Breast epithelium (tissue), 4 donors: ENCODE measurements at regions not wholly inside any gene's neighbourhood (a gene's known extent, or its start where the extent isn't known, plus 50 kb on each side); places are given as distances from the start of the nearest gene placed in this dataset.
"Not testable (repeated sequence)": the region's sequence is repeated elsewhere in the genome, so short reads cannot be mapped to it uniquely, and the experiment has no call there.

Experiments used
- DNase-seq, 2 donors: peaks; one replicate each; pipeline ENCODE4 v3.0.0-alpha.2; 2019; ENCODE audit warnings: low spot score in 2 of 2
- H3K27ac ChIP-seq, 2 donors: fragments of 200-600 bp; sonication (generic) in 1 of 2; one replicate each; pipeline ENCODE4 v1.5.1; 2016 to 2019; ENCODE audit warnings: mild to moderate bottlenecking in 1 of 2
- H3K27me3 ChIP-seq, 2 donors: fragments of 200-600 bp; sonication (generic) in 1 of 2; one replicate each; pipeline versions ENCODE4 v1.5.1 to v1.6.0; 2017 to 2019; ENCODE audit warnings: control low read depth in 1 of 2, mild to moderate bottlenecking in 1 of 2
- H3K36me3 ChIP-seq: fragments of 200-600 bp; one replicate; pipeline ENCODE4 v1.5.1; 2019
- H3K4me1 ChIP-seq, 2 donors: fragments of 200-600 bp; sonication (generic); one replicate each; pipeline ENCODE4 v1.5.1; 2016 to 2019; ENCODE audit warnings: control low read depth in 1 of 2
- H3K4me3 ChIP-seq, 3 donors: fragments of 200-600 bp; sonication (generic); 1 replicate in 2 of 3; 2 replicates in 1 of 3; pipeline ENCODE4 v1.5.1; 2016 to 2019; ENCODE audit warnings: mild to moderate bottlenecking in 3 of 3, moderate library complexity in 2 of 3
- H3K9me3 ChIP-seq, 2 donors: fragments of 200-600 bp; sonication (generic) in 1 of 2; one replicate each; pipeline ENCODE4 v1.5.1; 2016 to 2019; ENCODE audit warnings: control low read depth in 1 of 2
- CTCF ChIP-seq, 3 donors: fragments of 450-650 bp; IDR thresholded peaks; one replicate each; pipeline ENCODE4 v1.5.1; 2016 to 2017; ENCODE audit warnings: antibody characterized with exemption in 3 of 3, mild to moderate bottlenecking in 3 of 3, moderate library complexity in 3 of 3
- POLR2A ChIP-seq: fragments of 450-650 bp; IDR thresholded peaks from one replicate; pipeline ENCODE4 v1.6.1; 2016; ENCODE audit warnings: antibody characterized with exemption, mild to moderate bottlenecking, moderate library complexity
- POLR2AphosphoS5 ChIP-seq, 3 donors: sonication (generic); formaldehyde crosslinking; IDR thresholded peaks; one replicate each; pipeline ENCODE4 v1.6.1; 2017; ENCODE audit warnings: antibody characterized with exemption in 3 of 3
- intact Hi-C: fragments of 100-400 bp; cut with DNase I; formaldehyde crosslinking; loops from one replicate; pipeline ENCODE4 v1.15.1; 2023; ENCODE audit warnings: low total_unique reads

GRCh38 chr1:219863816-219864215, 64.5 kb downstream of the SLC30A10 start:
- intact Hi-C loops, DNase-seq: not testable (repeated sequence)

GRCh38 chr1:219862366-219862765, 66.0 kb downstream of the SLC30A10 start:
- H3K27me3 ChIP-seq: peaks cover 0 to 6% of the 10 kb centered on the region in 2 donors
- no peak for DNase-seq
- no peak for TF ChIP-seq POLR2AphosphoS5 (IDR thresholded peaks at IDR 0.05)
- TF ChIP-seq POLR2A: no peak
- TF ChIP-seq CTCF (IDR thresholded peaks at IDR 0.05): no peak
- H3K36me3 ChIP-seq: no peaks in the 10 kb centered on the region
- no peak overlapping the region for H3K27ac ChIP-seq
- H3K9me3 ChIP-seq: no peaks in the 10 kb centered on the region
- H3K4me3 ChIP-seq: no peak overlapping the region
- H3K4me1 ChIP-seq: no peaks in the 10 kb centered on the region
- intact Hi-C loops: no loop called here

More at GRCh38 chr1:219863816-219864215, 64.5 kb downstream of the SLC30A10 start:
- not testable (repeated sequence) for H3K4me1 ChIP-seq, H3K36me3 ChIP-seq, H3K4me3 ChIP-seq, H3K27ac ChIP-seq, H3K27me3 ChIP-seq, H3K9me3 ChIP-seq

GRCh38 chr1:219858980-219859379, 69.4 kb downstream of the SLC30A10 start:
- DNase-seq: no peak
- H3K36me3 ChIP-seq: no peaks in the 10 kb centered on the region
- no peak overlapping the region for H3K4me3 ChIP-seq
- H3K27me3 ChIP-seq: peaks cover 0 to 6% of the 10 kb centered on the region in 2 donors
- intact Hi-C loops: no loop called here
- TF ChIP-seq CTCF (IDR thresholded peaks at IDR 0.05): no peak
- no peak for TF ChIP-seq POLR2AphosphoS5 (IDR thresholded peaks at IDR 0.05)
- no peak for TF ChIP-seq POLR2A
- no peaks in the 10 kb centered on the region for H3K4me1 ChIP-seq
- H3K9me3 ChIP-seq: peaks cover 0 to 3% of the 10 kb centered on the region in 2 donors
- H3K27ac ChIP-seq: no peak overlapping the region

GRCh38 chr1:219847215-219847855, 81.0 kb downstream of the SLC30A10 start:
- Histone ChIP-seq H3K27ac (no peak overlapping the region), H3K27me3 (no peaks in the 10 kb centered on the region), H3K9me3 (peaks cover 7 to 11% of the 10 kb centered on the region in 2 donors), H3K4me1 (no peaks in the 10 kb centered on the region), H3K4me3 (no peak overlapping the region), H3K36me3 (no peaks in the 10 kb centered on the region)
- DNase-seq: no peak
- intact Hi-C loops: no loop called here
- TF ChIP-seq POLR2AphosphoS5 (IDR thresholded peaks at IDR 0.05) (no peak), CTCF (IDR thresholded peaks at IDR 0.05) (no peak), POLR2A (no peak)

- H3K27me3 ChIP-seq, H3K27ac ChIP-seq, H3K36me3 ChIP-seq, intact Hi-C loops, H3K9me3 ChIP-seq, H3K4me1 ChIP-seq, H3K4me3 ChIP-seq, DNase-seq: not testable (repeated sequence)
Measured at GRCh38 chr1:219839595-219839994, 88.8 kb downstream of the SLC30A10 start.

GRCh38 chr1:219837994-219838294, 90.4 kb downstream of the SLC30A10 start:
- no peak for TF ChIP-seq POLR2A
- H3K4me3 ChIP-seq: no peak overlapping the region
- no peak overlapping the region for H3K27ac ChIP-seq
- DNase-seq: no peak
- H3K27me3 ChIP-seq: no peaks in the 10 kb centered on the region
- intact Hi-C loops: no loop called here
- H3K4me1 ChIP-seq: no peaks in the 10 kb centered on the region
- H3K36me3 ChIP-seq: no peaks in the 10 kb centered on the region
- no peaks in the 10 kb centered on the region for H3K9me3 ChIP-seq
